ENCODE measurements at regions not wholly inside any gene's neighbourhood (a gene's known extent, or its start where the extent isn't known, plus 50 kb on each side); places are given as distances from the start of the nearest gene placed in this dataset.
A peak's percentile ranks its signal among the peaks of the same experiment; 100 is the strongest.
"Not testable (repeated sequence)": the region's sequence is repeated elsewhere in the genome, so short reads cannot be mapped to it uniquely, and the experiment has no call there.

DNA sequence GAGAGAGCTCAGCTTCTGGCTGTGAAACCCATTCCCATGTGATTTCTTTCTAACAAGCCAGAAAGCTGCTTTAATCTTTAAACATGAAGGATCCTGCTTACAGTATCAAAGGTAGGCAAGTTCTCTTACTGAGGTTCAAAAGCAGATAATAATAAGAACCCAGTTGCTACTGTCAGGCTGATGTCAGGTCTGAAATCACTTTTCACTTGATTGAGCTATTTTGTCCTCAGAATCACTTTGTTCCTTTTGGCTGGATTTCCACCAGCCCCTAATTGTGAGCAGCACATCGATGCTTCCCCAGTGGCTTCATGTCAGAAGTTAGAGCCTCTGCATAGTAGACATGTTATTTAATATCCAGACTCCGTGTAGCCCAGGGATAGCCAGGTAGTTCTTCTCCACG, 55.8 kb upstream of the CEP295 start:
- Histone ChIP-seq H3F3A (ENCODE audit: low read depth) (peaks cover 22% of the 10 kb centered on the region), H3K4me3 (no peak overlapping the region), H3K36me3 (no peaks in the 10 kb centered on the region), H2AFZ (replicated peaks) (no peak overlapping the region), H3K79me2 (ENCODE audit: low read depth) (no peaks in the 10 kb centered on the region), H3K27ac (no peak overlapping the region), H4K20me1 (ENCODE audit: low read depth) (no peaks in the 10 kb centered on the region), H3K27me3 (no peaks in the 10 kb centered on the region), H3K4me2 (peak overlapping the region; percentile 14), H3K9me3 (ENCODE audit: low read depth) (no peaks in the 10 kb centered on the region), H3K9ac (no peak overlapping the region), H3K4me1 (peaks cover 28% of the 10 kb centered on the region)
- Mint-ChIP-seq H3K27ac (peak overlapping the region; percentile 15), H3K4me3 (no peak overlapping the region), H3K36me3 (no peaks in the 10 kb centered on the region), H3K27me3 (ENCODE audit: insufficient read depth, low read depth) (peaks cover 3% of the 10 kb centered on the region), H3K9me3 (no peaks in the 10 kb centered on the region), H3K4me1 (peaks cover 17% of the 10 kb centered on the region)
- no peak for DNase-seq (ENCODE audit: low spot score)
- no peak for TF ChIP-seq CTCF (IDR thresholded peaks at IDR 0.05)
- no peak for TF ChIP-seq EZH2phosphoT487 (IDR thresholded peaks at IDR 0.05)
- TF ChIP-seq EZH2 (IDR thresholded peaks at IDR 0.05), result no peak

- no peaks in the 10 kb centered on the region for H4K20me1 ChIP-seq (ENCODE audit: low read depth)
- H3K36me3 Mint-ChIP-seq, result no peaks in the 10 kb centered on the region
- H3K9me3 ChIP-seq (ENCODE audit: low read depth), result no peaks in the 10 kb centered on the region
- no peak overlapping the region for H3K4me3 Mint-ChIP-seq
- peaks cover 28% of the 10 kb centered on the region for H3K4me1 ChIP-seq
- H3K9me3 Mint-ChIP-seq, result no peaks in the 10 kb centered on the region
- no peaks in the 10 kb centered on the region for H3K27me3 ChIP-seq
- TF ChIP-seq CTCF (IDR thresholded peaks at IDR 0.05) (no peak), EZH2phosphoT487 (IDR thresholded peaks at IDR 0.05) (no peak), EZH2 (IDR thresholded peaks at IDR 0.05) (no peak)
- H3K27ac ChIP-seq, result no peak overlapping the region
- no peak overlapping the region for H3K4me3 ChIP-seq
- H3K27ac Mint-ChIP-seq, result no peak overlapping the region
- no peaks in the 10 kb centered on the region for H3K36me3 ChIP-seq
- peaks cover 22% of the 10 kb centered on the region for H3F3A ChIP-seq (ENCODE audit: low read depth)
- H3K27me3 Mint-ChIP-seq (ENCODE audit: insufficient read depth, low read depth), result peaks cover 4% of the 10 kb centered on the region
- no peak overlapping the region for H3K9ac ChIP-seq
- no peak overlapping the region for H2AFZ ChIP-seq (replicated peaks)
- no peak overlapping the region for H3K4me2 ChIP-seq
- no peaks in the 10 kb centered on the region for H3K79me2 ChIP-seq (ENCODE audit: low read depth)
- no peak for DNase-seq (ENCODE audit: low spot score)
- H3K4me1 Mint-ChIP-seq, result peaks cover 17% of the 10 kb centered on the region
Observed at GRCh38 chr11:93604008-93604660, 57.3 kb upstream of the CEP295 start.

GRCh38 chr11:93603225-93604007, 58.1 kb upstream of the CEP295 start:
- Histone ChIP-seq H3K9me3 (ENCODE audit: low read depth) (no peaks in the 10 kb centered on the region), H3K4me3 (no peak overlapping the region), H3K27me3 (no peaks in the 10 kb centered on the region), H3F3A (ENCODE audit: low read depth) (peaks cover 22% of the 10 kb centered on the region), H3K4me1 (peaks cover 28% of the 10 kb centered on the region), H3K36me3 (no peaks in the 10 kb centered on the region), H3K9ac (no peak overlapping the region), H3K79me2 (ENCODE audit: low read depth) (no peaks in the 10 kb centered on the region), H3K27ac (no peak overlapping the region), H2AFZ (replicated peaks) (no peak overlapping the region), H4K20me1 (ENCODE audit: low read depth) (no peaks in the 10 kb centered on the region), H3K4me2 (no peak overlapping the region)
- peaks cover 17% of the 10 kb centered on the region for H3K4me1 Mint-ChIP-seq
- H3K4me3 Mint-ChIP-seq, result no peak overlapping the region
- H3K27ac Mint-ChIP-seq, result no peak overlapping the region
- H3K27me3 Mint-ChIP-seq (ENCODE audit: insufficient read depth, low read depth), result peaks cover 4% of the 10 kb centered on the region
- TF ChIP-seq CTCF (IDR thresholded peaks at IDR 0.05) (no peak), EZH2 (IDR thresholded peaks at IDR 0.05) (no peak), EZH2phosphoT487 (IDR thresholded peaks at IDR 0.05) (no peak)
- DNase-seq (ENCODE audit: low spot score), result no peak
- no peaks in the 10 kb centered on the region for H3K36me3 Mint-ChIP-seq
- H3K9me3 Mint-ChIP-seq, result no peaks in the 10 kb centered on the region

DNA sequence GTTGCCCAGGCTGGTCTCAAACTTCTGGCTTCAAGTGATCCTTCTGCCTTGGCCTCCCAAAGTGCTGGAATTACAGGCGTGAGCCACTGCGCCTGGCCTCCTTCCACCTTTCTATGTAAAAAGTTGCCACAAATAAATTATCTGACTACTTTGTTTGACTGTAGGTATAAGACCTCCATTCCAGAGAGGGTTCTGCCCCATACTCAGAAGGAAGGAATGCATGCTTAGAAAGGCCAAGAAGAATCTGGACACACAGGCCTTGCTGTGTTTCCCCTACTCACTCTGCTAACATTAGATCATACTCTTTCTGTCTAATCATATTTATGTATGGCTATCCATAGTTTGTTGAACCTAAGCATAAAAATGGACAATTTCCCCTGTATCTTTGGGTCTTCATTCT, 53.0 kb upstream of the SMCO4 start:
- not testable (repeated sequence) for H3K4me2 ChIP-seq; H3K27me3 ChIP-seq; H3K4me3 ChIP-seq; H3K79me2 ChIP-seq (ENCODE audit: low read depth); H3K36me3 ChIP-seq; H4K20me1 ChIP-seq (ENCODE audit: low read depth); DNase-seq (ENCODE audit: low spot score); H3K4me3 Mint-ChIP-seq; H3K4me1 ChIP-seq; H3K4me1 Mint-ChIP-seq; H3K9me3 Mint-ChIP-seq; H3K9ac ChIP-seq; H2AFZ ChIP-seq (replicated peaks); H3F3A ChIP-seq (ENCODE audit: low read depth); H3K9me3 ChIP-seq (ENCODE audit: low read depth); H3K27me3 Mint-ChIP-seq (ENCODE audit: insufficient read depth, low read depth); H3K27ac ChIP-seq; H3K36me3 Mint-ChIP-seq; H3K27ac Mint-ChIP-seq

Data from neural progenitor cell (in vitro differentiated cells).